CD4-positive, alpha-beta memory T cell (primary cell): ENCODE measurements at regions not wholly inside any gene's neighbourhood (a gene's known extent, or its start where the extent isn't known, plus 50 kb on each side); places are given as distances from the start of the nearest gene placed in this dataset.

Source experiments
- CTCF ChIA-PET: fragments of 350-600 bp; sonication (Branson Sonifier 250); formaldehyde crosslinking; loops from one replicate; lab custom pipeline; 2021; ENCODE audit warnings: inconsistent platforms; ENCODE audit not compliant: partially characterized antibody; lab: Charles Lee
- POLR2A ChIA-PET: fragments of 350-600 bp; sonication (Branson Sonifier 250); formaldehyde crosslinking; loops from one replicate; lab custom pipeline; 2021; ENCODE audit not compliant: partially characterized antibody; lab: Charles Lee
- DNase-seq, 5 donors: peaks; one replicate each; pipeline versions ENCODE4 v3.0.0 to v3.0.0-alpha.2; 2020 to 2022; ENCODE audit warnings: mixed read lengths in 1 of 5
- H3K27ac ChIP-seq: one replicate; pipeline ENCODE4 v1.7.0; 2013; ENCODE audit warnings: low read depth, low read length
- H3K27me3 ChIP-seq: 2 replicates; pipeline ENCODE4 v1.7.0; 2013; ENCODE audit warnings: mild to moderate bottlenecking, low read length, moderate library complexity; ENCODE audit not compliant: insufficient read depth
- H3K36me3 ChIP-seq: 2 replicates; pipeline ENCODE4 v1.7.0; 2013; ENCODE audit warnings: mild to moderate bottlenecking, low read length, moderate library complexity; ENCODE audit not compliant: insufficient read depth
- H3K4me1 ChIP-seq: 2 replicates; pipeline ENCODE4 v1.7.0; 2013; ENCODE audit warnings: mild to moderate bottlenecking, low read length, moderate library complexity; ENCODE audit not compliant: insufficient read depth
- H3K4me3 ChIP-seq, 2 donors: one replicate each; pipeline ENCODE4 v1.7.0; 2013; ENCODE audit warnings: low read length in 2 of 2, mild to moderate bottlenecking in 1 of 2
- H3K9me3 ChIP-seq, 2 donors: one replicate each; pipeline ENCODE4 v1.7.0; 2013; ENCODE audit warnings: low read length in 2 of 2, control low read depth in 1 of 2; ENCODE audit not compliant: control insufficient read depth in 1 of 2
- H3K27ac Mint-ChIP-seq, 7 donors: one replicate each; pipeline ENCODE4 v1.8.0; 2020 to 2021; ENCODE audit warnings: mixed read lengths in 7 of 7, mild to moderate bottlenecking in 6 of 7, inconsistent platforms in 3 of 7, moderate library complexity in 3 of 7
- H3K27me3 Mint-ChIP-seq, 2 donors: one replicate each; pipeline ENCODE4 v1.8.0; 2020 to 2021; ENCODE audit warnings: mixed read lengths in 2 of 2
- H3K36me3 Mint-ChIP-seq, 2 donors: one replicate each; pipeline ENCODE4 v1.8.0; 2020 to 2021; ENCODE audit warnings: mixed read lengths in 2 of 2, inconsistent platforms in 1 of 2, mild to moderate bottlenecking in 1 of 2
- H3K4me1 Mint-ChIP-seq, 4 donors: one replicate each; pipeline ENCODE4 v1.8.0; 2020 to 2021; ENCODE audit warnings: mixed read lengths in 4 of 4, mild to moderate bottlenecking in 1 of 4
- H3K4me3 Mint-ChIP-seq, 8 donors: one replicate each; pipeline ENCODE4 v1.8.0; 2020 to 2021; ENCODE audit warnings: mixed read lengths in 8 of 8, mild to moderate bottlenecking in 7 of 8, moderate library complexity in 6 of 8, inconsistent platforms in 3 of 8
- H3K9me3 Mint-ChIP-seq, 8 donors: one replicate each; pipeline ENCODE4 v1.8.0; 2020 to 2021; ENCODE audit warnings: mixed read lengths in 8 of 8, mild to moderate bottlenecking in 5 of 8, inconsistent platforms in 3 of 8, moderate library complexity in 1 of 8
- intact Hi-C: fragments of 100-400 bp; cut with micrococcal nuclease; formaldehyde crosslinking; loops from one replicate; pipeline ENCODE4 v1.15.1; 2023

- Histone ChIP-seq H3K27ac (no peak overlapping the region), H3K4me3 (no peak overlapping the region), H3K27me3 (no peaks in the 10 kb centered on the region), H3K4me1 (no peaks in the 10 kb centered on the region), H3K9me3 (no peaks in the 10 kb centered on the region), H3K36me3 (no peaks in the 10 kb centered on the region)
- Mint-ChIP-seq H3K9me3 (peaks cover 0 to 13% (median 5%) of the 10 kb centered on the region in 8 donors), H3K4me3 (no peak overlapping the region), H3K4me1 (no peaks in the 10 kb centered on the region), H3K36me3 (no peaks in the 10 kb centered on the region), H3K27me3 (no peaks in the 10 kb centered on the region), H3K27ac (no peak overlapping the region)
- DNase-seq: no peak
- CTCF ChIA-PET: no interaction called here
- intact Hi-C loops: no loop called here
- POLR2A ChIA-PET: no interaction called here
Observed at GRCh38 chr4:160927311-160927710, 1236.5 kb downstream of the FSTL5 start.

DNA sequence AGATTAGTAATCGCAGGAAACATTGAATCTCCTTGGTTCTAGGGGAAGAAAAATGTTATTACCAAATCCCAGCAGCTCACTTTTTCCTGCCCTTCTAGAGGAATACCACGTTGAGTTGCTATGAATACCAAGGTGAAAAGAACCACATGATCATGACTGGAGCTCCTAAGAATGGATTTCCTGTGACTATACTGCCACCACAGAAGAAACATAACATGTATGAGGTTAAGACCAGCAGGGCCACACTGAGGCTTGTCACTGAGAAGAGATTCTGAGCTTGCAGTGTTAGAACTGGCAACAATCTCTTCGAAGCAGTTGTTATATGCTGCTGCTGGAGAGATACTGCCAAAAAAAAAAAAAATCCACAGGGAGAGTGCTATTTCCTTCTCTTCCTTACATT is 1235.3 kb downstream of the FSTL5 start:
- ChIA-PET CTCF (no interaction called here), POLR2A (no interaction called here)

GRCh38 chr4:160947653-160948052 is 1216.1 kb downstream of the FSTL5 start:
- Mint-ChIP-seq H3K36me3 (no peaks in the 10 kb centered on the region), H3K27ac (no peak overlapping the region), H3K9me3 (peaks cover 0 to 25% (median 5%) of the 10 kb centered on the region in 8 donors), H3K4me3 (no peak overlapping the region), H3K4me1 (no peaks in the 10 kb centered on the region), H3K27me3 (no peaks in the 10 kb centered on the region)
- DNase-seq: no peak
- H3K27me3 ChIP-seq: no peaks in the 10 kb centered on the region
- H3K27ac ChIP-seq: no peak overlapping the region
- CTCF ChIA-PET: no interaction called here
- H3K36me3 ChIP-seq: no peaks in the 10 kb centered on the region
- no peak overlapping the region for H3K4me3 ChIP-seq
- H3K9me3 ChIP-seq: no peaks in the 10 kb centered on the region
- POLR2A ChIA-PET: no interaction called here
- intact Hi-C loops: no loop called here
- no peaks in the 10 kb centered on the region for H3K4me1 ChIP-seq

More for the DNA sequence above, 1235.3 kb downstream of the FSTL5 start:
- Histone ChIP-seq H3K4me3 (no peak overlapping the region), H3K27me3 (no peaks in the 10 kb centered on the region), H3K9me3 (no peaks in the 10 kb centered on the region), H3K36me3 (no peaks in the 10 kb centered on the region), H3K27ac (no peak overlapping the region), H3K4me1 (no peaks in the 10 kb centered on the region)
- H3K36me3 Mint-ChIP-seq: no peaks in the 10 kb centered on the region
- DNase-seq: no peak
- no peak overlapping the region for H3K4me3 Mint-ChIP-seq
- intact Hi-C loops: no loop called here
- no peak overlapping the region for H3K27ac Mint-ChIP-seq
- no peaks in the 10 kb centered on the region for H3K4me1 Mint-ChIP-seq
- H3K9me3 Mint-ChIP-seq: peaks cover 0 to 9% (median 5%) of the 10 kb centered on the region in 8 donors
- H3K27me3 Mint-ChIP-seq: no peaks in the 10 kb centered on the region

DNA sequence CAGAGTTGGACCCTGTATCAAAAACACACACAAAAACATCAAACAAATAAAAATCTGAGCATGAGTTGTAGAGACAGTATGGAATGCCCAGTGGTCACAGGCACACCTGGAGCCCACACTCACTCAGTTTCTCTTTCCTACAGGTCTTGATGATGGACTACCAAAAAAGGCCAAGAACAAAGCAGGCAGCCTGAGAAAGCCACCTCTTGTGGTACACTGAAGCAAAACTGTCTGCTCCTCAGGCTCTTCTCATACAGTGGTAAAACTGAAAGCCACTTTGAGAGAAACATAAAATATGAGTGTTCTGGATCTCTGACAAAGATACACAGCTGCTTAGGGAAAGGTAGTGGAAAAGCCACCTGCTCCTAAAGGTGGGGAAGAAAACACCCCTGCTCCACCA is 1206.9 kb downstream of the FSTL5 start:
- intact Hi-C loops: loop anchor here (1.0 kb wide), 1 partner anchor 8 kb away; no protein-coding TSS in a partner anchor
- no peak overlapping the region for H3K27ac ChIP-seq
- Mint-ChIP-seq H3K27ac (no peak overlapping the region), H3K36me3 (no peaks in the 10 kb centered on the region), H3K9me3 (peaks cover 0 to 22% (median 6%) of the 10 kb centered on the region in 8 donors), H3K27me3 (no peaks in the 10 kb centered on the region), H3K4me1 (no peaks in the 10 kb centered on the region), H3K4me3 (no peak overlapping the region)
- no peaks in the 10 kb centered on the region for H3K36me3 ChIP-seq
- DNase-seq: no peak
- peaks cover 0 to 5% of the 10 kb centered on the region in 2 donors for H3K9me3 ChIP-seq
- ChIA-PET POLR2A (no interaction called here), CTCF (no interaction called here)
- no peak overlapping the region for H3K4me3 ChIP-seq
- no peaks in the 10 kb centered on the region for H3K27me3 ChIP-seq
- no peaks in the 10 kb centered on the region for H3K4me1 ChIP-seq

GRCh38 chr4:160969925-160970324 is 1193.9 kb downstream of the FSTL5 start:
- DNase-seq: no peak
- intact Hi-C loops: no loop called here
- H3K27me3 ChIP-seq: no peaks in the 10 kb centered on the region
- no peaks in the 10 kb centered on the region for H3K36me3 Mint-ChIP-seq
- no peaks in the 10 kb centered on the region for H3K36me3 ChIP-seq
- ChIA-PET POLR2A (no interaction called here), CTCF (no interaction called here)
- no peaks in the 10 kb centered on the region for H3K27me3 Mint-ChIP-seq
- no peak overlapping the region for H3K27ac Mint-ChIP-seq
- no peak overlapping the region for H3K4me3 Mint-ChIP-seq
- H3K4me1 ChIP-seq: no peaks in the 10 kb centered on the region
- no peaks in the 10 kb centered on the region for H3K9me3 ChIP-seq
- no peak overlapping the region for H3K27ac ChIP-seq
- H3K4me3 ChIP-seq: no peak overlapping the region
- no peaks in the 10 kb centered on the region for H3K4me1 Mint-ChIP-seq
- peaks cover 0 to 15% (median 7%) of the 10 kb centered on the region in 8 donors for H3K9me3 Mint-ChIP-seq

DNA sequence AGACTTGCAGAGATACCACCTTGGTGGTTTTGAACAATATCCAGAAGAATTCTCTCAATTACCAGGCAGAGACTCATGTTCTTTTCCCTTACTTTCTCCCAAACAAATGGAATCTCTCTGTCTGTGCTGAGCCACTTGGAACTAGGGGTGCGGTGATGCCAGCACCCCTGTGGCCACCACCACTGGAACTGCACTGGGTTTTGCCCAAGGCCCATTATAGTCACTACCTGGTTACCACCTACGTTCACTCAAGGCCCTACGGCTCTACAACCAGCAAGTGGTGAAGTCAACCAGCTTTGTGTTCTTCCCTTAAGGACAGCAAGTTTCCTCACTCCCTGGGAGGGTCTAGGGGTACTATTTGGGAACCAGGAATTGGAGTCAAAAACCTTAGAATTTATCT is 1183.7 kb downstream of the FSTL5 start:
- Histone ChIP-seq H3K27ac (no peak overlapping the region), H3K9me3 (no peaks in the 10 kb centered on the region), H3K4me3 (no peak overlapping the region), H3K27me3 (no peaks in the 10 kb centered on the region), H3K36me3 (no peaks in the 10 kb centered on the region), H3K4me1 (no peaks in the 10 kb centered on the region)
- Mint-ChIP-seq H3K36me3 (no peaks in the 10 kb centered on the region), H3K4me3 (no peak overlapping the region), H3K4me1 (no peaks in the 10 kb centered on the region), H3K9me3 (peaks cover 0 to 18% (median 9%) of the 10 kb centered on the region in 8 donors), H3K27ac (no peak overlapping the region), H3K27me3 (no peaks in the 10 kb centered on the region)
- POLR2A ChIA-PET: no interaction called here
- CTCF ChIA-PET: no interaction called here
- DNase-seq: no peak
- intact Hi-C loops: no loop called here

DNA sequence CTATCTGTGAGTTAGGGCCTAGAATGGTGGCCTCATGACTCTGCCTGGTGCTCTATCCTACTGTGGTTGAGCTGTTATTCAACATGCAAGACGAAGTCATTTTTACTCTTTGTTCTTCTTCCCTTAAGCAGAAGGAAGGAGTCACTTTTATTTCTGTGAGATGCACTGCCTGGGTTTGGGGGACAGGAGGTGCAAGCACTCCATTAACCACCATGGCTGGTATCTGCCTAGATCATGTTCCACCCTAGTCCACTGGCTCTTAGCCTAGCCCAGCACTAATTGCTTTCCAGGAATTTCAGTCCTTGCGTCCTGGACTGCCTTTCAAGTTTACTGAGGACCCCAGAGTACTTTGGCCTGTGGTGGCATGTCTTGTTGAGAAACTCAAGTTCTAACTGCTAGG is 1182.7 kb downstream of the FSTL5 start:
- H3K27ac ChIP-seq: no peak overlapping the region
- peaks cover 0 to 18% (median 7%) of the 10 kb centered on the region in 8 donors for H3K9me3 Mint-ChIP-seq
- no peaks in the 10 kb centered on the region for H3K36me3 Mint-ChIP-seq
- no peaks in the 10 kb centered on the region for H3K4me1 ChIP-seq
- H3K4me3 Mint-ChIP-seq: no peak overlapping the region
- no peaks in the 10 kb centered on the region for H3K27me3 Mint-ChIP-seq
- intact Hi-C loops: no loop called here
- ChIA-PET POLR2A (no interaction called here), CTCF (no interaction called here)
- no peaks in the 10 kb centered on the region for H3K9me3 ChIP-seq
- peak in 1 of 5 donors; percentile 22 for DNase-seq
- H3K36me3 ChIP-seq: no peaks in the 10 kb centered on the region
- no peaks in the 10 kb centered on the region for H3K27me3 ChIP-seq
- H3K4me3 ChIP-seq: no peak overlapping the region
- no peaks in the 10 kb centered on the region for H3K4me1 Mint-ChIP-seq
- H3K27ac Mint-ChIP-seq: no peak overlapping the region

- Mint-ChIP-seq H3K9me3 (peaks cover 0 to 20% (median 5%) of the 10 kb centered on the region in 8 donors), H3K4me1 (no peaks in the 10 kb centered on the region), H3K27ac (no peak overlapping the region), H3K27me3 (no peaks in the 10 kb centered on the region), H3K4me3 (no peak overlapping the region), H3K36me3 (no peaks in the 10 kb centered on the region)
- H3K27me3 ChIP-seq: no peaks in the 10 kb centered on the region
- no peak for DNase-seq
- intact Hi-C loops: no loop called here
- H3K36me3 ChIP-seq: no peaks in the 10 kb centered on the region
- CTCF ChIA-PET: no interaction called here
- H3K27ac ChIP-seq: no peak overlapping the region
- H3K9me3 ChIP-seq: no peaks in the 10 kb centered on the region
- no peak overlapping the region for H3K4me3 ChIP-seq
- H3K4me1 ChIP-seq: no peaks in the 10 kb centered on the region
- POLR2A ChIA-PET: no interaction called here
Observed at GRCh38 chr4:160983035-160983434, 1180.8 kb downstream of the FSTL5 start.
